Liver (tissue), 7 donors: ENCODE measurements at regions not wholly inside any gene's neighbourhood (a gene's known extent, or its start where the extent isn't known, plus 50 kb on each side); places are given as distances from the start of the nearest gene placed in this dataset.

Experiments
- DNase-seq: peaks from one replicate; pipeline ENCODE4 v3.0.0-alpha.2; 2017; ENCODE audit warnings: low spot score
- H3K27ac ChIP-seq, 2 donors: one replicate each; pipeline ENCODE4 v1.7.0; 2013; ENCODE audit warnings: inconsistent platforms in 2 of 2, low read length in 2 of 2, control low read depth in 1 of 2, low read depth in 1 of 2, mild to moderate bottlenecking in 1 of 2
- H3K27me3 ChIP-seq, 4 donors: one replicate each; pipeline versions ENCODE4 v1.6.1 to v1.7.0; 2013; ENCODE audit warnings: low read length in 3 of 4, inconsistent platforms in 1 of 4, mild to moderate bottlenecking in 1 of 4, moderate library complexity in 1 of 4; ENCODE audit not compliant: control insufficient read depth in 4 of 4, insufficient read depth in 4 of 4
- H3K36me3 ChIP-seq, 4 donors: one replicate each; pipeline versions ENCODE4 v1.6.1 to v1.7.0; 2013; ENCODE audit warnings: low read length in 3 of 4, mild to moderate bottlenecking in 3 of 4, low read depth in 1 of 4, moderate library complexity in 1 of 4; ENCODE audit not compliant: control insufficient read depth in 4 of 4, insufficient read depth in 3 of 4
- H3K4me1 ChIP-seq, 4 donors: one replicate each; pipeline versions ENCODE4 v1.6.1 to v1.7.0; 2013; ENCODE audit warnings: low read length in 3 of 4, mild to moderate bottlenecking in 3 of 4, moderate library complexity in 1 of 4; ENCODE audit not compliant: control insufficient read depth in 4 of 4, insufficient read depth in 4 of 4
- H3K4me3 ChIP-seq, 3 donors: one replicate each; pipeline versions ENCODE4 v1.6.1 to v1.7.0; 2013; ENCODE audit warnings: low read length in 3 of 3, control low read depth in 1 of 3, low read depth in 1 of 3, mild to moderate bottlenecking in 1 of 3
- H3K9ac ChIP-seq, 2 donors: one replicate each; pipeline ENCODE4 v1.7.0; 2013; ENCODE audit warnings: low read length in 2 of 2, mild to moderate bottlenecking in 2 of 2, moderate library complexity in 2 of 2, control low read depth in 1 of 2, low read depth in 1 of 2
- H3K9me3 ChIP-seq, 4 donors: one replicate each; pipeline versions ENCODE4 v1.6.1 to v1.7.0; 2013; ENCODE audit warnings: low read length in 3 of 4; ENCODE audit not compliant: control insufficient read depth in 4 of 4
- FOXA1 ChIP-seq: IDR thresholded peaks from 2 replicates; pipeline ENCODE4 v1.6.1; 2016; ENCODE audit warnings: antibody characterized with exemption
- GABPA ChIP-seq, 2 donors: IDR thresholded peaks in 1 of 2; conservative IDR thresholded peaks in 1 of 2; 2 replicates each; pipeline ENCODE4 v1.6.1; 2016; ENCODE audit warnings: antibody characterized with exemption in 2 of 2, mild to moderate bottlenecking in 1 of 2, moderate library complexity in 1 of 2
- HNF4A ChIP-seq, 2 donors: conservative IDR thresholded peaks; 2 replicates each; pipeline ENCODE4 v1.6.1; 2016; ENCODE audit warnings: antibody characterized with exemption in 2 of 2, mild to moderate bottlenecking in 2 of 2
- HNF4G ChIP-seq: IDR thresholded peaks from 2 replicates; pipeline ENCODE4 v1.6.1; 2016; ENCODE audit warnings: antibody characterized with exemption
- JUND ChIP-seq, 2 donors: IDR thresholded peaks; 2 replicates each; pipeline ENCODE4 v1.6.1; 2016; ENCODE audit warnings: antibody characterized with exemption in 2 of 2
- NR2F2 ChIP-seq: IDR thresholded peaks from 2 replicates; pipeline ENCODE4 v1.6.1; 2016; ENCODE audit warnings: antibody characterized with exemption
- RAD21 ChIP-seq, 2 donors: IDR thresholded peaks; 2 replicates each; pipeline ENCODE4 v1.6.1; 2016; ENCODE audit warnings: antibody characterized with exemption in 2 of 2, mild to moderate bottlenecking in 2 of 2
- RXRA ChIP-seq, 2 donors: IDR thresholded peaks; 2 replicates each; pipeline ENCODE4 v1.6.1; 2017 to 2018; ENCODE audit warnings: antibody characterized with exemption in 2 of 2, mild to moderate bottlenecking in 1 of 2
- TAF1 ChIP-seq: conservative IDR thresholded peaks from 2 replicates; pipeline ENCODE4 v1.6.1; 2016; ENCODE audit warnings: antibody characterized with exemption, mild to moderate bottlenecking
- YY1 ChIP-seq: IDR thresholded peaks from 2 replicates; pipeline ENCODE4 v1.6.1; 2016; ENCODE audit warnings: antibody characterized with exemption, mild to moderate bottlenecking
- WGBS: extraction: QIAGEN DNeasy Blood & Tissue Kit; methylation state at CpG from one replicate; pipeline ENCODE4 v1.1.7; 2013; 5-methylcytosine and 5-hydroxymethylcytosine counted together
- TF ChIP-seq, protein P1 (sequence below): IDR thresholded peaks from 2 replicates; pipeline ENCODE4 v1.6.1; 2016; ENCODE audit warnings: antibody characterized with exemption
- TF ChIP-seq, protein P2 (sequence below): IDR thresholded peaks from 2 replicates; pipeline ENCODE4 v1.6.1; 2016; ENCODE audit warnings: antibody characterized with exemption
- TF ChIP-seq, protein P3 (sequence below): IDR thresholded peaks from 2 replicates; pipeline ENCODE4 v1.6.1; 2016; ENCODE audit warnings: antibody characterized with exemption, mild to moderate bottlenecking
- TF ChIP-seq, protein P4 (sequence below): IDR thresholded peaks from 2 replicates; pipeline ENCODE4 v1.6.1; 2016; ENCODE audit warnings: antibody characterized with exemption
- donor health status: healthy.
- donor health status: healthy.
- donor health status: healthy.
- donor health status: healthy.

DNA sequence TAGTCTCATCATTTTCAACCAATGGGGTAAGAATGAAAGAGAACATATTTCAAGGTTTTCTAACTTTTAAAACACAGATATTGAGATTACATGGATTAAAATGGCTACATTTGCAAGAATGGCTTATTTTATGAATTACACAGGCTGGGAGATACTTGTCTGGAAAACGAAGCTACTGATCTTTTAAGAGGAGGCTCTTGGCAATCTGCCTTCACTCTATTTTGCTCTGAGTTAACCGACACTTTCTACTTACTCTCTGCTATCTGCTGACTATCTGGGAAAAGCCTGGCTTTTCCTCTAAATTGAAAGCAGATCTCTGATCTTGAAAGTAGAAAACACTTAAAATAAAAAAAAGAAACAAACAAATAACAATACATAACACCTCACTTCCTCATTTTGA lies 325.4 kb upstream of the LINC00305 start:
- Histone ChIP-seq H3K27ac (no peak overlapping the region), H3K27me3 (no peaks in the 10 kb centered on the region), H3K9ac (no peak overlapping the region), H3K36me3 (no peaks in the 10 kb centered on the region), H3K4me1 (no peaks in the 10 kb centered on the region), H3K4me3 (no peak overlapping the region), H3K9me3 (no peaks in the 10 kb centered on the region)
- no peak for TF ChIP-seq RXRA (IDR thresholded peaks at IDR 0.05)
- no peak for TF ChIP-seq JUND (IDR thresholded peaks at IDR 0.05)
- TF ChIP-seq, protein P1, sequence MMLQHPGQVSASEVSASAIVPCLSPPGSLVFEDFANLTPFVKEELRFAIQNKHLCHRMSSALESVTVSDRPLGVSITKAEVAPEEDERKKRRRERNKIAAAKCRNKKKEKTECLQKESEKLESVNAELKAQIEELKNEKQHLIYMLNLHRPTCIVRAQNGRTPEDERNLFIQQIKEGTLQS: no peak
- TF ChIP-seq HNF4A (conservative IDR thresholded peaks at IDR 0.05): no peak
- no peak for TF ChIP-seq FOXA1
- no peak for TF ChIP-seq TAF1
- no peak for TF ChIP-seq YY1
- TF ChIP-seq, protein P2, sequence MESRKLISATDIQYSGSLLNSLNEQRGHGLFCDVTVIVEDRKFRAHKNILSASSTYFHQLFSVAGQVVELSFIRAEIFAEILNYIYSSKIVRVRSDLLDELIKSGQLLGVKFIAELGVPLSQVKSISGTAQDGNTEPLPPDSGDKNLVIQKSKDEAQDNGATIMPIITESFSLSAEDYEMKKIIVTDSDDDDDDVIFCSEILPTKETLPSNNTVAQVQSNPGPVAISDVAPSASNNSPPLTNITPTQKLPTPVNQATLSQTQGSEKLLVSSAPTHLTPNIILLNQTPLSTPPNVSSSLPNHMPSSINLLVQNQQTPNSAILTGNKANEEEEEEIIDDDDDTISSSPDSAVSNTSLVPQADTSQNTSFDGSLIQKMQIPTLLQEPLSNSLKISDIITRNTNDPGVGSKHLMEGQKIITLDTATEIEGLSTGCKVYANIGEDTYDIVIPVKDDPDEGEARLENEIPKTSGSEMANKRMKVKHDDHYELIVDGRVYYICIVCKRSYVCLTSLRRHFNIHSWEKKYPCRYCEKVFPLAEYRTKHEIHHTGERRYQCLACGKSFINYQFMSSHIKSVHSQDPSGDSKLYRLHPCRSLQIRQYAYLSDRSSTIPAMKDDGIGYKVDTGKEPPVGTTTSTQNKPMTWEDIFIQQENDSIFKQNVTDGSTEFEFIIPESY: no peak
- TF ChIP-seq NR2F2: no peak
- no peak for TF ChIP-seq HNF4G
- no peak for TF ChIP-seq RAD21 (IDR thresholded peaks at IDR 0.05)
- TF ChIP-seq, protein P3, sequence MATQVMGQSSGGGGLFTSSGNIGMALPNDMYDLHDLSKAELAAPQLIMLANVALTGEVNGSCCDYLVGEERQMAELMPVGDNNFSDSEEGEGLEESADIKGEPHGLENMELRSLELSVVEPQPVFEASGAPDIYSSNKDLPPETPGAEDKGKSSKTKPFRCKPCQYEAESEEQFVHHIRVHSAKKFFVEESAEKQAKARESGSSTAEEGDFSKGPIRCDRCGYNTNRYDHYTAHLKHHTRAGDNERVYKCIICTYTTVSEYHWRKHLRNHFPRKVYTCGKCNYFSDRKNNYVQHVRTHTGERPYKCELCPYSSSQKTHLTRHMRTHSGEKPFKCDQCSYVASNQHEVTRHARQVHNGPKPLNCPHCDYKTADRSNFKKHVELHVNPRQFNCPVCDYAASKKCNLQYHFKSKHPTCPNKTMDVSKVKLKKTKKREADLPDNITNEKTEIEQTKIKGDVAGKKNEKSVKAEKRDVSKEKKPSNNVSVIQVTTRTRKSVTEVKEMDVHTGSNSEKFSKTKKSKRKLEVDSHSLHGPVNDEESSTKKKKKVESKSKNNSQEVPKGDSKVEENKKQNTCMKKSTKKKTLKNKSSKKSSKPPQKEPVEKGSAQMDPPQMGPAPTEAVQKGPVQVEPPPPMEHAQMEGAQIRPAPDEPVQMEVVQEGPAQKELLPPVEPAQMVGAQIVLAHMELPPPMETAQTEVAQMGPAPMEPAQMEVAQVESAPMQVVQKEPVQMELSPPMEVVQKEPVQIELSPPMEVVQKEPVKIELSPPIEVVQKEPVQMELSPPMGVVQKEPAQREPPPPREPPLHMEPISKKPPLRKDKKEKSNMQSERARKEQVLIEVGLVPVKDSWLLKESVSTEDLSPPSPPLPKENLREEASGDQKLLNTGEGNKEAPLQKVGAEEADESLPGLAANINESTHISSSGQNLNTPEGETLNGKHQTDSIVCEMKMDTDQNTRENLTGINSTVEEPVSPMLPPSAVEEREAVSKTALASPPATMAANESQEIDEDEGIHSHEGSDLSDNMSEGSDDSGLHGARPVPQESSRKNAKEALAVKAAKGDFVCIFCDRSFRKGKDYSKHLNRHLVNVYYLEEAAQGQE: no peak
- 49% methylated on average over 2 of the region's 2 CpGs for WGBS
- no peak for DNase-seq

DNA sequence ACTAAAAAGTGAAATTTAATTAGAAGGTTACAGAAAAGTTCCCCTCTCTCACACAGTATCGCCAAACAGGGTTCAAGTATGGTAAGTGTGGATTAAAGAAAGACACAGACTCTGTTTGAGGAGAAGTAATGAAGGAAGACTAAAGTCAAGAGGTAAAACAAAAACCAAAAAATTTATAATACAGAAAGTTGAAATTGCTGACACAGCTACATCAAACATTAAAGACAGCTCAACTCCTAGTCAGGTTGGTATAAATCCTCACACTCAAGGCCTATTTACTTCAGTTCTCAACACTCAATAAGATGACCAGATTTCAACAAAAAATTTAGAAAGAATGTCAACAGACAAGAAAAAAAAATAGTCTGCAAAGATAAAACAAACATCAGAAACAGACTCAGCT lies 300.5 kb upstream of the LINC00305 start:
- Histone ChIP-seq H3K9me3 (no peaks in the 10 kb centered on the region), H3K4me1 (peaks cover 0 to 7% (median 2%) of the 10 kb centered on the region in 4 donors), H3K27me3 (no peaks in the 10 kb centered on the region), H3K4me3 (no peak overlapping the region), H3K9ac (no peak overlapping the region), H3K36me3 (no peaks in the 10 kb centered on the region), H3K27ac (no peak overlapping the region)
- WGBS: 97% methylated on average over 1 of the region's 1 CpG
- DNase-seq: no peak
- TF ChIP-seq RAD21 (IDR thresholded peaks at IDR 0.05): no peak
- TF ChIP-seq JUND (IDR thresholded peaks at IDR 0.05): no peak
- TF ChIP-seq GABPA (IDR thresholded peaks at IDR 0.05 in 1 of 2, conservative IDR thresholded peaks at IDR 0.05 in 1 of 2): no peak
- no peak for TF ChIP-seq HNF4A (conservative IDR thresholded peaks at IDR 0.05)
- TF ChIP-seq, protein P4, sequence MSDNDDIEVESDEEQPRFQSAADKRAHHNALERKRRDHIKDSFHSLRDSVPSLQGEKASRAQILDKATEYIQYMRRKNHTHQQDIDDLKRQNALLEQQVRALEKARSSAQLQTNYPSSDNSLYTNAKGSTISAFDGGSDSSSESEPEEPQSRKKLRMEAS: no peak
- TF ChIP-seq, protein P3: no peak
